ENCODE measurements at regions not wholly inside any gene's neighbourhood (a gene's known extent, or its start where the extent isn't known, plus 50 kb on each side); places are given as distances from the start of the nearest gene placed in this dataset.

DNA sequence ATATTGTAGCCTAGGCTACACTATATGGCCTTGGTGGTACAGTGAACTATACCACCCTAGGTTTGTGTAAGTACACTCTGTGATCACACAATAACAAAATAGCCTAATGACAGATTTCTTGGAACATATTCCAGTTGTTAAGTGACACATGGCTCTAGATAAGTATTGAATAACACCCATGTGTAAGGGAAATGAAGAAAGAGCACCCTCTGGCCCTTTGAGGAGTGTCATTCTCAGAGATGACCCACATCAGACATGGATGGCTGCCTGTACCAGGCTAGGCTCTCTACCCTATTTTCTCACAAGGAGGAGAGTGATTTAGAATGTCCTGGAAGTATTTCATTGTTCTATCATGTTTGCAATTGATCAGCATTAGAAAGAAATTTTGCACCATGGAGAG, 61.7 kb downstream of the HAND2 start:
- DNase-seq: no peak
- Histone ChIP-seq H4K20me1 (ENCODE audit: insufficient read depth) (no peaks in the 10 kb centered on the region), H3K27ac (ENCODE audit: low read depth in 2 of 2, low read length in 1 of 2) (no peak overlapping the region), H3K9ac (no peak overlapping the region), H3K9me3 (no peaks in the 10 kb centered on the region), H3K4me2 (no peak overlapping the region), H3K79me2 (ENCODE audit: insufficient read depth) (no peaks in the 10 kb centered on the region), H3K4me1 (ENCODE audit: control insufficient read depth in 1 of 2, insufficient read depth in 2 of 2, low read depth in 1 of 2, low read length in 1 of 2) (no peaks in the 10 kb centered on the region), H3F3A (replicated peaks; ENCODE audit: insufficient read depth) (no peaks in the 10 kb centered on the region), H3K27me3 (ENCODE audit: insufficient read depth) (no peaks in the 10 kb centered on the region), H3K9me2 (no peaks in the 10 kb centered on the region), H3K36me3 (replicated peaks in 1 of 2; ENCODE audit: control insufficient read depth in 1 of 2, insufficient read depth in 2 of 2, low read length in 1 of 2) (no peaks in the 10 kb centered on the region), H3K4me3 (ENCODE audit: low read depth in 2 of 2, low read length in 1 of 2) (no peak overlapping the region), H2AFZ (ENCODE audit: low read depth) (no peak overlapping the region)
- ChIA-PET CTCF (no interaction called here), POLR2A (no interaction called here)
- TF ChIP-seq USF1 (IDR thresholded peaks at IDR 0.05; ENCODE audit: borderline replicate concordance, low read depth) (no peak), GATA2 (CRISPR knock-in tag; IDR thresholded peaks at IDR 0.05) (no peak), SIN3A (IDR thresholded peaks at IDR 0.05; ENCODE audit: borderline replicate concordance, low read depth, low read length) (no peak), TAF1 (IDR thresholded peaks at IDR 0.05; ENCODE audit: borderline replicate concordance, low read depth, low read length) (no peak), IRF3 (IDR thresholded peaks at IDR 0.05; ENCODE audit: low read depth, low read length) (no peak), FOXJ3 (CRISPR knock-in tag; IDR thresholded peaks at IDR 0.05) (no peak), REST (IDR thresholded peaks at IDR 0.05; ENCODE audit: low read depth, low read length) (no peak), FOXM1 (IDR thresholded peaks at IDR 0.05; ENCODE audit: low read depth) (no peak), YY1 (IDR thresholded peaks at IDR 0.05; ENCODE audit: low read depth) (no peak), NRF1 (IDR thresholded peaks at IDR 0.05; ENCODE audit: low read depth, low read length) (no peak), SMC3 (IDR thresholded peaks at IDR 0.05; ENCODE audit: low read depth, low read length) (no peak), RCOR1 (IDR thresholded peaks at IDR 0.05; ENCODE audit: low read length) (no peak), FOSL2 (IDR thresholded peaks at IDR 0.05; ENCODE audit: borderline replicate concordance, low read depth) (no peak), JUND (IDR thresholded peaks at IDR 0.05) (no peak)
- TF ChIP-seq, protein P1, sequence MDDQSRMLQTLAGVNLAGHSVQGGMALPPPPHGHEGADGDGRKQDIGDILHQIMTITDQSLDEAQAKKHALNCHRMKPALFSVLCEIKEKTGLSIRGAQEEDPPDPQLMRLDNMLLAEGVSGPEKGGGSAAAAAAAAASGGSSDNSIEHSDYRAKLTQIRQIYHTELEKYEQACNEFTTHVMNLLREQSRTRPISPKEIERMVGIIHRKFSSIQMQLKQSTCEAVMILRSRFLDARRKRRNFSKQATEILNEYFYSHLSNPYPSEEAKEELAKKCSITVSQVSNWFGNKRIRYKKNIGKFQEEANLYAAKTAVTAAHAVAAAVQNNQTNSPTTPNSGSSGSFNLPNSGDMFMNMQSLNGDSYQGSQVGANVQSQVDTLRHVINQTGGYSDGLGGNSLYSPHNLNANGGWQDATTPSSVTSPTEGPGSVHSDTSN (IDR thresholded peaks at IDR 0.05): no peak
- TF ChIP-seq, protein P2, sequence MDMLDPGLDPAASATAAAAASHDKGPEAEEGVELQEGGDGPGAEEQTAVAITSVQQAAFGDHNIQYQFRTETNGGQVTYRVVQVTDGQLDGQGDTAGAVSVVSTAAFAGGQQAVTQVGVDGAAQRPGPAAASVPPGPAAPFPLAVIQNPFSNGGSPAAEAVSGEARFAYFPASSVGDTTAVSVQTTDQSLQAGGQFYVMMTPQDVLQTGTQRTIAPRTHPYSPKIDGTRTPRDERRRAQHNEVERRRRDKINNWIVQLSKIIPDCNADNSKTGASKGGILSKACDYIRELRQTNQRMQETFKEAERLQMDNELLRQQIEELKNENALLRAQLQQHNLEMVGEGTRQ (IDR thresholded peaks at IDR 0.05; ENCODE audit: borderline replicate concordance, low read depth, low read length): no peak
